ENCODE measurements at regions not wholly inside any gene's neighbourhood (a gene's known extent, or its start where the extent isn't known, plus 50 kb on each side); places are given as distances from the start of the nearest gene placed in this dataset.
"Not testable (repeated sequence)": the region's sequence is repeated elsewhere in the genome, so short reads cannot be mapped to it uniquely, and the experiment has no call there.

DNA sequence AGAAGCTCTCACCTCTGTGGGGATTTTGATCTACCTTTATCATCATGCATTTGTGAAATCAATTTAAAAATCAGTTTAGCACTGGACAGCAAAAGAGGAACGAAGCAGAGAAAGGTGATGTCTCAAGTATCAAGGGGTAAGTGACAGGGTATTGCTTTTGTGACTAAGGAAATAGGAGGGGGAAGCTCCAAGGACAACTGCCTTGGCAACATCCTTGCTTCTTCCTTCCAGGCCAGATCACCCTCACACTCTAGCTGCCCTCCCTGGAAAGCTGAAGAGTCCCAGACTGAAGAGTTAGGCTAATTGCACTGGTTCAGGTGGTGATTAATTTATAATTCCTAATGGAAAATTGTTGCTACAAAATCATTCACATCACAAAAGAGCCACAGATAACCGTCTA lies 859.1 kb upstream of the ACVR2A start:
- DNase-seq (ENCODE audit: low read depth, low spot score), result no peak

DNA sequence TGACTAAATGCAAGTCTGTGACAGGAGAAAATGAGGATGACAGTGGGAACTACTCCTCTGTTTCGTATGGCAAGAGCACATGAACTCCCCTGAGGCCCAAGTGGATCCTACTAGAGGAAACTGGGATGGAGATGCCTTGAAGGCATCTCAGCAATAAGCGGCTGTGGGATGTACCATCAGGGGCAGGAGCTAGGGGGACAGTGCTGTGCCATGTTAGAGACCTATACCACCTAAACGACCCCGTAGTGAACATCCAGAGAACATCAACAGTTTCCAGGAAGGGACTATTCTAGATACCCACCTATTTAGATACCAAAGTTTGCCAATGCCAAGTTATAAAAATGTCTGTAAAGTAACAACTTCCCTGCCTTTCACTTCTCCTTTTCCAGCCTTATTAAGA lies 860.8 kb upstream of the ACVR2A start:
- DNase-seq (ENCODE audit: low read depth, low spot score), result no peak

DNA sequence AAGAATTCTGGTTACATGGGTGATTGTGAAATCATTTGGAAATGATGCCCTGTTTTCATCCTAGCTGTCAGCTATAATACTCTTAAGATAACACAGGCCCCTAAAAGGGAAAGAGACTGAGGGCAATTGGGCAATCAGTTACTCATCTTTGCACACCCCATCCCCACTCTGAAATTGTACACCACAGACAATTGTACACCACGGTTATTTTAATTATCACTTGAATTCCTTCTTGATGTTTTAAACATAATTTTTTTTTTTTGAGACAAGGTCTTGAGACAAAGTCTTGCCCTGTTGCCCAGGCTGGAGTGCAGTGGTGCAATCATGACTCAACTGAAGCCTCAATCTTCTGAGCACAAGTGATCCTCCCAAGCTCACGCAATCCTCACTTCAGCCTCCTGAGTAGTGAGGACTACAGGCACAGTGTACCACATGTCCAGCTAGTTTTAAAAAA lies 862.4 kb upstream of the ACVR2A start:
- peak; percentile 72 for DNase-seq (ENCODE audit: low read depth, low spot score)

DNA sequence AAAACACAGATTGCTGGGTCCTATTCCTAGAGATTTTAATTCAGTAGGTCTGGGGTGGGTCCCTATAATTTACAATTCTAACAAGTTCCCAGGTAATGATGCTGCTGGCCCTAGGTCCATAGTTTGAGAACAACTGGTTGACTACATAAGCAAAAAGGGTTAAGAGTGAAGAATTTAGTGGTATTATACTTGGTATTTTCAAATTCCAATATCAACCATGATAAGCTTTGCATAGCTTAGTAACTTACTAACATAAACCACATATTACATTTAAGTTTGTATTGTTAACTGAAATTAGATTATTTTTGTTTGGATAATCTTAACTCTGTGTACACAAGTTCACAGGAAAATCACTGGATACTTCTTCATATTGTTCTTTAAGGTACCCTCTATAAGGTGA lies 862.9 kb upstream of the ACVR2A start:
- DNase-seq (ENCODE audit: low read depth, low spot score), result peak; percentile 62

DNA sequence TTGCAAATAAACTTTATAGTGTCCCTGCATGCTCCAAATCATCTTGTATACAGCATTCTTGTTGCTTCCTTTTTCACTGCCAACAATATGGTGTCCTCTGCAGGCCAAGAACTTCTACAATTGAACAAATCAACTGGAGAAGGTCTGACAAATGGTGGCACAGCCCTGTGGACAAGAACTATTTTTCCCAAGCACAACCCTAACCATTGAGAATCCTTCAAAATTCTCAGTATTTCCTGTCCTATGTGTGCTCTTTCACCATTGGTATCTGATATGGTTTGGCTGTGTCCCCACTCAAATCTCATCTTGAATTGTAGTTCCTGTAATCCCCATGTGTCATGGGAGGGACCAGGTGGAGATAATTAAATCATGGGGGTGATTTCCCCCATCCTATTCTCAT lies 865.1 kb upstream of the ACVR2A start:
- no peak for DNase-seq (ENCODE audit: low read depth, low spot score)

DNA sequence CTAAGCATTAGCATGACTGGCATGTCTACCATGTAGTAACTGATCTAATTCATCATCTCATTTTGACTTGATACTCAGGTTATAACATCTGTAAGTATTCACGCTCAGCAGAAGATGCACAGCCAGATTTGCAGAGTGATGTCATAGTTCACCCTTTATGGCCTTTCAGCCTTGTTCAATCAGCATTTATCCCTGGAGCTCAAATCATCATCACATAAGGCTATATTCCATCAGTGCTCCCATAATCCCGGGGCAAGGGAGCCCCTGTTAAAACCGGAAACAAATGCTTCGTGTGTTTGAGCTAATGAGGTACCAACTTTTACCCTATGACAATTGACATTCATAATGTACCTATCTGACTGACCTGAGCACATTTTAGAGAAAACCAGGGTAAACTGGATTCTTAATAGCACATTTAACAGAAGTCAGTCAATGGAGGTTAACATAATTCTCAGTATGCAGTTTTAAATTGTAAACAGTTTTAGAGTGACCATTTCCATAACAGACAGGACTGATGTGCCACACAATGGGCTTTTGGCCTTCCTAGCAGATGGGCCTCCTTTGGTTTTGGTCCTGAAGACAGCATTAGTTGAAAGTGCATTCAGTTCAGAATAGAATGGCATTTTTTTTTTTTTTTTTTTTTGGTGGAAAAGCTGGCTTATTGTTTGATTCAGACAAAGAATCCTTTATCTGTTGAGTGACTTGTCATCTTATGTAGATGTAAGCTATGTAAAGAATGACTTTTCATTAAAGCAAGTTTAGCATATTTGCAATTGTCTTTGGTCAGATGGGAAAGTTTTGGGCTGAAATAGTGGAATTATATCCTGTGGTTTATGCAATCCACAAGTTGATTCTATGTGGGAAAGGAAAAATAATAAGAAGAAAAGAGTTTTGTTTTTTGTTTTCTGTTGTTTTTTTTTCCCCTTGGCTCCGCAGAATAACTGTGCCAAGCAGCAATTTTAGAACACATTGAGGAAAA lies 866.0 kb upstream of the ACVR2A start:
- DNase-seq (ENCODE audit: low read depth, low spot score), result peak; percentile 74

DNA sequence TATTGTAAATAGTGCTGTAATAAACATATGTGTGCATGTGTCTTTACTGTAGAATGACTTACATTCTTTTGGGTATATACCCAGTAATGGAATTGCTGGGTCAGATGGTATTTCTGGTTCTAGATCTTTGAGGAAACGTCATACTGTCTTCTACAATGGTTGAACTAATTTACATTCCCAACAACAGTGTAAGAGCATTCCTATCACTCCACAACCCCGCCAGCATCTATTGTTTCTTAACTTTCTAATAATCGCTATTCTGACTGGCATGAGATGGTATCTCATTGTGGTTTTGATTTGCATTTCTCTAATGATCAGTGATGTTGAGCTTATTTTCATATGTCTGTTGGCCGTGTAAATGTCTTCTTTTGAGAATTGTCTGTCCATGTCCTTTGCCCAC lies 873.8 kb upstream of the ACVR2A start:
- peak; percentile 7 for DNase-seq (ENCODE audit: low read depth, low spot score)

DNA sequence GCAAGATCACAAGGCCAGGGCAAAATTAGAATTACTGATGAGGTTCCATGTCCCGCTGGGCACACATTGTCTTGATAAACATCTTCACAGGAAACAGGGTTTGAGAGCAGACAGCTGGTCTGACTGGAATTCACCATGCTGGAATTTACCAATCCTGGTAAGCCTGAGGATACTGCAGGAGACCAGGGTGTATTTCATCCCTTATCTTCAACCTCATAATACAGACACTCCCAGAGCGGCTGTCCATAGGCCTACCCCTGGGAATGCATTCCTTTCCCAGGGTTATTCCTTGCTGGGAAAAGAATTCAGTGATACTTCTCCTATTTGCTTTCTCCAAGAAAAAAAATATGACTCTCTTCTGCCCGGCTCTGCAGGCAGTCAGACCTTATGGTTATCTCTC lies 875.1 kb upstream of the ACVR2A start:
- not testable (repeated sequence) for DNase-seq (ENCODE audit: low read depth, low spot score)

DNA sequence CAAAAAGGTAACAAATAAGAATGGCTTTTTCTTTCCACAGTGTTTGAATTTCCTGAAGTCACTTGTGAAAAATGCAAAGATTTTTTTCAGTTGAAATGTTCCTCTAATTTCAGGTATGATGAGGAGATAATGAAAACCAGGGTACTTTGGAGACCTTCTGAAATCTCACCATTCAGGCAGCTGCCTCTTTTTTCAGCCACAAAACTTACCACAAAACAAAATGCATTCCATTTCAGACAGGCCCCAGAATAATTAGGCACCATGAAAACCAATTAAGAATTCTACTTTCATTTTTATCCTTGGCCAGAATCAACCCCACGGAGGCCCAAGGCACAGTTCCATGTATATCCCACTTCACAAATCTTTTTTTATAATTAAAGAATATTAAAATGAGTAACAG lies 880.3 kb upstream of the ACVR2A start:
- peak; percentile 42 for DNase-seq (ENCODE audit: low read depth, low spot score)

DNA sequence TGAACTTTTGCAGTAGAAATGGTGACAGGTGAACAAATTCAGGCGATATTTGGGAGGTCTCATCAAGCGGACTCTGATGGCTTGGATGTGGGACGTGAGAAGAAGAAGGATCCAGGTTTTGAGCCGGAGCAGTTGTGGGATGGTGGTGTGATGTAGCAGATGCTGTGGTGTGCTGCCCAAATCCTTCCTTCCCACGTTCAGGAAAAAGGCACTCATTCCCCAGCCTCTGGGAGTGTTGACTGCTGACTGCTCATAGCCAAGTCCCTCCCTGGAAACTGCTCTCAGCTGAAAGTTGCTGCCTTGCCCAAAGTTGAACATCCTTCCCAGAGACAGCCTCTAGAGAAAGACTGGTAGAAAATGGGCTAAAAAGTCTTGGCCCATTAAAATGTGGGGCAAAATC lies 890.3 kb upstream of the ACVR2A start:
- no peak for DNase-seq (ENCODE audit: low read depth, low spot score)

DNA sequence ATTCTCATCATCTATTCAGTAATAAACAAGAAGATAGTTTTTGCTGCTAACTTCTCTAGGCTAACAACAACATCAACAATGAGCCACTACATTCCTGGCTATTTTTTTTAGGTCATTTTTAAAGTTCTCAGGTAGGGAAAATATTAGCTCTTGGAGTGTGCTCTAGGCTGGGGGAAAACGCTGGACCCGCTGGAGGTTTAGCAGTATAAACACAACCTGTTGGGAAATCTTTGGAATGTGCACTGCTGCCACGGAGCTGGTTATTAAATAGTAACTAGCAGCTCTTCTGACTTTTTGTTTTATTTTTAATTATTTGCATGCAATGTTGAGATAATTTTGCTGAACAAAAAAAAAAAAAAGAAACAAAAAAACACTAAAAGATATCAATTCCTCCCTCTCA lies 892.1 kb upstream of the ACVR2A start:
- peak; percentile 34 for DNase-seq (ENCODE audit: low read depth, low spot score)

DNA sequence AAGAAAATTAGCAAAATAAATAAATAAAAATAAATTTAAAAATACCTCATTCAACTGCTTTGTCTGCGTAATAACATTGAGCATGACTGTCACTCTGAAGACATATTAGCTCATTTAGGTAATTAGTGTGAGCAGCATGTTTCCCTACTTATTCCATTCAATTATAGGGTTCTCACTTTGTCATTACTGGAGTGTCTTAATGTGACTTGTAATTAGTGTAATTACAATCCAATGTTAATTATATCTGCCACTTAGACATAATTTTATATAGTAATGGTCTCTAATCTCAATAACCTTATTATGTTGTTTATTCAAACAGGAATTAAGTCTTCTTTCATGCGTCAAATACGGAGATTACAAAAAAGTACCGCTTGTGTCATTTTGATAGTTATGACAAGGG lies 893.9 kb upstream of the ACVR2A start:
- no peak for DNase-seq (ENCODE audit: low read depth, low spot score)

DNA sequence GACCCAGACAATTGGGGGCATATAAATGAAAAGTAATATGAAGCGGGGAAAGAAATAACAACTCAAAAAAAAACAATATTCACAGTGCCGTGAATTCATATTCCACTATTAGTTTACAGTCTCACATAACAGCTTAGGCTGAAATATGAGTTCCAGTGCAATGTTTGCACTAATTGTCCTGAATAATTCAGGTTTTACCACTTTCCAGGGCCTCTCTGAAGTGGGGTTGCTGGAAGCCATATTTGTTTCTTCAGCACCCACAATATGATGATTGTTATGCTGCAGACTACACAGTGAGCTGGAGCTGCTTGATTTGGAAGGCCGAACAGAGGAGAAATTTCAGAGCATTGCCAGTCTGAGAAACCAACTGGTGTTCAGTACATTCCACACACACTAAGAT lies 894.5 kb upstream of the ACVR2A start:
- no peak for DNase-seq (ENCODE audit: low read depth, low spot score)

DNA sequence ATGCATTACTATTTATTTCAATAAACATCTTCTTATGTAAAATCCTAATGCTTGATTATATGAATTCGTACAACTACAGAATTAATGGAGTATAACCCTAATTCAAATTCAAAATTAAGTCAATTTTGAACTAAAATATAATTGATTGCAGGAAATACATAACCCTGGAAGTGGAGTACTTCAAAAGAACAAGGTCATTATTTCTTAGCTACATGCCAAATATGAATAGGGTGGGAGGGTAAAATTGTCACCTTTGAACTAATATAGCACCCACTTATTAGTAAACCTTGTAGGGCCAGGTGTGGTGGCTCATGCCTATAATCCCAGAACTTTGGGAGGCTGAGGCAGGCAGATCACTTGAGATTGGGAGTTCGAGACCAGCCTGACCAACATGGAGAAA lies 895.4 kb upstream of the ACVR2A start:
- DNase-seq (ENCODE audit: low read depth, low spot score), result no peak

DNA sequence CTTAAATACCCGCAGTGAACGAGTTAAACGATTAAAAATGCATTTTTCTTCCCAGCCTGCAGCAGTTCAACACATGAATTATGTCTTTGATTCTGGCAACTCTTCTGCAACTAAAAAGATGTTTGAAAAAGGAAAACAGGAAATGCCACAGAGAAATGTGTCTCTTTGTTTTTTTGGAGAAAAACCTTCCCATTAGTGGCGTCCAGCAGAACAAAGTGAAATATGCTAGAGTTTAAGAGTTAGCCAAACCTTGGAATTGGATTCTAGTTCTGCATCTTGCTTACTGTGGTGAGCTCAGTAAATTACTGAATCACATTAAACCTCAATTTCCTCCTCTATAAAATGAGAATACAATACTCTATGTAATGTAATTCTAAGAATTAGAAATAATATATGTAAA lies 900.2 kb upstream of the ACVR2A start:
- no peak for DNase-seq (ENCODE audit: low read depth, low spot score)

DNA sequence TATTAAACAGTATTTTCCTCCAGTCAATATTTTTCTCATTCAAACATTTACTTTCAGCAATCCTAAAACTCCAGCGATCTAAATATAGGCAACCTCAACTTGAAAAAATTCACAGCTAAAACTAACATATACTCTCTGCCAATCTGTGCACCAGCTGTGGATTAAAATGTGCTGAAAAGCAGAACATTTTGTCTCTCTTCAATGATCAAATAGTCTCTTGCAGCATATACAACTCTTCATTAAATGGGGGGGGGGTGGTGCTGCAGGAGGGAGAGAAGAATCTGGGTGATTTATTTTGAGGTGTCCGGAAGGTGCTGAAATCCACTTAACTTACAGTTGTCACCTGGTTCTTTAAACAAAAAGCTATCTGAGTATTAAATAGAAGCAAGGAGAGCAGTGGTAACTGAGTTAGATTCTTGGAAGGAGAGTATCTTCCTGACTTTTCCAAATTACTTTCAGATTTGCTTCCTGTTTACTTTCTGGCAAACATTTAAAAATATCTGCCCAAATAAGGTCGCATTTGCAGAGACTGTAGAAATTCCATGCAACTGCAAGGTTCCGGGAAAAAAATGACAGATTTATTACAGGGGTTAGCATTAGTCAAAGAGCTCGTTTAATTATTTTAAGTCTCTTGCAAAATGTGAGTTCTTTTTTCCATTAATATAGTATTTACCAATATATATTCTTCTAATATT lies 904.7 kb upstream of the ACVR2A start:
- DNase-seq (ENCODE audit: low read depth, low spot score), result no peak

DNA sequence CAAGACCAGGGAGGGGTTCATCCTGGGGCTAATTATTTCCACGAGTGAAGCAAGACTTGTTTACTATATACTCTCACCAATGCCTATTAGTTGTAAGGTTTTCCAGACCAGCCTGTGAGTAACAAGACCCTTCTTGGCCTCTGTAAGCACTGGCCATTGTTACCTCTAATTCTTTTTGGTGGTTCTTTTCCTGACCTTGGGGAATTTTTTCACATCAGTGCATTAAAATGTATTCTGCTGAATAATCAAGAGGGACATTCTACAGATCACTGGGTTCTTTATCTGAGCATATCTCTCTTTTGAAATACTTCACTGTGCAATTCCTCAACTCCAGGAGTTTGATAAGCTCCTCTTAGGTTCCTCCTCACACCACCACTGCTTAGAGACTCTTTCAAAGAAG lies 909.9 kb upstream of the ACVR2A start:
- no peak for DNase-seq (ENCODE audit: low read depth, low spot score)

DNA sequence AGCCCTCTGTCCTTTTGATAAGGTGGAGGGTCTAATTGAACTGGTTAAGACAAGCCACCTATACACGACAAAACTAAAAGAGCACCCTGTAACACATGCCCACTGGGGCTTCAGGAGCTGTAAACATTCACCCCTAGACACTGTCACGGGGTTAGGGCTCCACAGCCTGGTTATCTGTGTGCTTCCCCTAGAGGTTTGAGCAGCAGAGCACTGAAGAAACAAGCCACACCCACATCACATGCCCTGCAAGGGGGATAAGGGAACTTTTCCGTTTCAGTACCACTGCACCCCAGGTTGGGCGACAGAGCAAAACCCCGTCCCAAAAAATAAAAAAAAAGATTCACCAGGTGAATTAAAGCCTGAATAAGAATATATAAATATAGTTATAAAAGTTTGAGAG lies 913.7 kb upstream of the ACVR2A start:
- no peak for DNase-seq (ENCODE audit: low read depth, low spot score)

DNA sequence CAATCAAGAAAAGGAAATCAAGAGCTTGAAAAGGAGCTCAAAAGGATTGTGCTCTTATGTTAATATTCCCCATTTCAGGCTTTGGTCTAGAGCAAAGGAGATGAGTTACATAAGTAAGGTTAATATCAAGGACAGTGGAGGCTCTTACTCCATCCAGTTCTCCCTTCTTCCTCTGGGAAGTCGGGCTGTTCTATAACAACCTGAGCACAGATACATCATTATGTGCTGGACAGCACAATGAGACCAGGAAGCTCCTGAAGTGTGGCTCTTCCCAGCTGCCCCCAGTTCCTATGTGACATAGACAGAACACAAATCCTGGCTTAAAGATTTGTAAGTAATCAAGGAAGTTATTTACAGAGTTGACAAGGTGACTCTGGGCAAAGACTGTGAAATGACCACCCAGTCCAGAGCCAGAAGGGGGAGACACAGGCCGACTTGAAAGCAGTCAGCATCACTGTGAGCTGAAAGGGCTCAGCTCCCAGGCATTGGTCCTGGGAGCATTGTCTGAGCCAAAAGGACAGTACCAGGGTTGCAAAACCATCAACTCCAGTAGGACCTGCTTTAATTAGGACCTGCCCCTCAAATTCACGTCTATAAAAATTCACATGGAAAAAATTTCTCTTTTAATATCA lies 917.6 kb upstream of the ACVR2A start:
- peak; percentile 83 for DNase-seq (ENCODE audit: low read depth, low spot score)

DNA sequence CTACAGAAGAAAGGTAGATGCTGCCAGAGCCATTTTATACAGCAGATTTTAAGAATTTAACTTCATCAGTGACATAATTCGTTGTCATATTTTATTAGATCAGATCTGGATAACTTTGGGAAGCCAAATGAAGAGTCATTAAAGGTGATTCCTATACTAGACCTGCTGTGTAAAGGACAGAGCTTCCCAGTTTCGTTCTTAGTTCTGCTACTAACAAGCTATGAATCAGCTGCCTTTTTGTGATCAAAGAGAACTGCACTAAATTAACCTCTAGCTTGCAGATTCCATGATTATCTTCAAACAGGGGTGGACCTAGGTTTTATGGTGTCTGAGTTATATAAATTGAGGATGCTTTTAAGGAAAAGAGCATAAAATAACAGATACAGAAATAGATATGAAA lies 926.5 kb upstream of the ACVR2A start:
- no peak for DNase-seq (ENCODE audit: low read depth, low spot score)

DNA sequence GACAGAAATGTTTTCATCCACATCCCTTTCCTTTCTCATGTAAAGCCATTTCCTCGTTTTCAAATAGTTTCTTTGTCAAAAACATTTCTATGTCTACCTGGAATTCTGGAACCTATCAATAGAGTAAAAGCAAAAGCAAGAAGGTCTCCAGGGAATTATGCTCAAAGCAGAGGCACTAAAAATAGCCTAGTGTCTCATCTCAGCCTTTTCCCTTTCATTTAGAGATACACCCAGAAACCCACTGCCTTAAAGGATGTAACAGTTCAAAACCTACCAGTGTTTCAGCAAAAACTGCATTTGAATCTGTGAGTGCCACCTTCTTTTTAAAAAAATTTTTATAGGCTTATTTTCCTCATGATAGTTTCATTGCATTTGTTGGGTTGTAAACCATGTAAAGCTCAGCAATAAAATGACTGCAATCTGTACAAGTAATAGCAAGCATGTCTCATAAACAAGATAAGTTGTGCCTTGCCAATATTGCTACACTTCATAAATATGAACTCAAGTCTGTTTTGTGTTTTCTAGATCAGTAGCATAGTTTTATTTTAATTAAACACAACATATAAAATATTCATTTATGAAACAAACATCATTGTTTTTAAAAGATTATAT lies 927.3 kb upstream of the ACVR2A start:
- DNase-seq (ENCODE audit: low read depth, low spot score), result no peak

DNA sequence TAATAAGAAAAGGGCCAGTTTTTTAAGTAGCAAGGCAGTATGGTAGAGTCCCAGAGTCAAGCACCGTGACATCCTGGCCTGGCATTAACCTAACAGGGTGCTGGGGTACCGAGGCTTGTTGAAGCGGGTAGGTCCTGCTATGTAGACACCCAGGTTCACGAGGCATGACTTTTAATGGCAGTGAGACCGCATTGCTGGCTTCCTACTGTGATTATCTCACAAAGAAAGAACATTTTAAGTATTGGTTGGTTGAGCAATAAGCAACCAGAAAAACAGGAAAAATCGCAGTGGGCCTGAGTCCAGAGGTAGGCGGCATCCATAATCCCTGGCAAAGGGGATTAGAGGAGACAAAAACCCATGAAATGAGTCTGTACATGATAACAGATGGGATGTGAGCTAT lies 927.9 kb upstream of the ACVR2A start:
- DNase-seq (ENCODE audit: low read depth, low spot score), result no peak

All from astrocyte of the hippocampus (primary cell).